Body of pancreas (tissue), 4 donors: ENCODE measurements at regions not wholly inside any gene's neighbourhood (a gene's known extent, or its start where the extent isn't known, plus 50 kb on each side); places are given as distances from the start of the nearest gene placed in this dataset.

ENCODE experiments used
- POLR2A ChIP-seq, 3 donors: fragments of 450-650 bp; IDR thresholded peaks; one replicate each; pipeline ENCODE4 v1.6.1; 2016; ENCODE audit warnings: antibody characterized with exemption in 3 of 3, mild to moderate bottlenecking in 2 of 3
- TF ChIP-seq, protein P1 (sequence below), 7 experiments: fragments of 450-650 bp in 4 of 7; fragments of 200-600 bp in 3 of 7; sonication (generic) in 3 of 7; IDR thresholded peaks; one replicate each; pipeline ENCODE4 v1.5.1; 2016 to 2019; ENCODE audit warnings: antibody characterized with exemption in 7 of 7

DNA sequence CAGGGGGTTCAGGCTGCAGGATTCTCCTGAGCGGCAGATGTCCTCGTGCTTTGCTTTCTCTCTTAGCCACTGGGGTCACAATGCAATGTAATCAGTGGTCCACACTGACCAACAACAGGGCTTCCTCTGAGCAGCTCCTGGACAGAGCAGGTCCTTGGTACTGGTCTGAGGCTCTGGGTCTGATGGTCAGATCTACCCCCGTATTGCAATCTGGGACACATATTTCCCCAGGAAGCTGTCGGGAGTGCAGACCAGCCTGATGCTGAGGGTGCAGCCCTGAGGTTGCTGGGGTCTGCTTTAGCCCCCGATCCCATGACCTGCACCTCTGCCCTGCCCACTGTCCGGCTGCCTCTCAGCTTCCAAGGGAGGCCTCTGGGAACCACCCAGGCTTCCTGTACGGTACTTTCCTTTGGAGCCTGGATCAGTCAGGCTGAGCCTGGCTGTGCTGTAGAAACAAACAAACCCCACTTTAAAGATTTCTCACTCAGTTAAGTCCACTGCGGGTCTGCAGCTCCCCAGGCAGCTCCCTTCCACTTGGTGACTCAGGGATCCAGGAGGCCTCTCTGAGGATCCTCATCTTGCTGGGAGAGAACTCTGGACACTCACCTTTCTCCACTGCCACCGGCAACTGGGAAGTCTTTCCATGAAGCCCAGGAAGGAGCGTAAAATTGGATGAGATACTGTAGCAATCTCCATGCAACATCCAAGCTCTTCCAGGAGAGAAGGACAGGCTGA, 1046.6 kb downstream of the TBC1D22A start:
- no peak for TF ChIP-seq POLR2A (IDR thresholded peaks at IDR 0.05)
- TF ChIP-seq, protein P1, sequence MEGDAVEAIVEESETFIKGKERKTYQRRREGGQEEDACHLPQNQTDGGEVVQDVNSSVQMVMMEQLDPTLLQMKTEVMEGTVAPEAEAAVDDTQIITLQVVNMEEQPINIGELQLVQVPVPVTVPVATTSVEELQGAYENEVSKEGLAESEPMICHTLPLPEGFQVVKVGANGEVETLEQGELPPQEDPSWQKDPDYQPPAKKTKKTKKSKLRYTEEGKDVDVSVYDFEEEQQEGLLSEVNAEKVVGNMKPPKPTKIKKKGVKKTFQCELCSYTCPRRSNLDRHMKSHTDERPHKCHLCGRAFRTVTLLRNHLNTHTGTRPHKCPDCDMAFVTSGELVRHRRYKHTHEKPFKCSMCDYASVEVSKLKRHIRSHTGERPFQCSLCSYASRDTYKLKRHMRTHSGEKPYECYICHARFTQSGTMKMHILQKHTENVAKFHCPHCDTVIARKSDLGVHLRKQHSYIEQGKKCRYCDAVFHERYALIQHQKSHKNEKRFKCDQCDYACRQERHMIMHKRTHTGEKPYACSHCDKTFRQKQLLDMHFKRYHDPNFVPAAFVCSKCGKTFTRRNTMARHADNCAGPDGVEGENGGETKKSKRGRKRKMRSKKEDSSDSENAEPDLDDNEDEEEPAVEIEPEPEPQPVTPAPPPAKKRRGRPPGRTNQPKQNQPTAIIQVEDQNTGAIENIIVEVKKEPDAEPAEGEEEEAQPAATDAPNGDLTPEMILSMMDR (IDR thresholded peaks at IDR 0.05), result no peak
